Transverse colon (tissue), 4 donors: ENCODE measurements at regions not wholly inside any gene's neighbourhood (a gene's known extent, or its start where the extent isn't known, plus 50 kb on each side); places are given as distances from the start of the nearest gene placed in this dataset.

ENCODE experiments used
- DNase-seq: peaks from one replicate; pipeline ENCODE4 v3.0.0-alpha.2; 2019
- H3K27ac ChIP-seq, 4 donors: fragments of 200-600 bp; sonication (generic); 2 replicates each; pipeline ENCODE4 v1.5.1; 2016 to 2018; ENCODE audit warnings: inconsistent platforms in 4 of 4
- H3K27me3 ChIP-seq: fragments of 200-600 bp; sonication (generic); 2 replicates; pipeline ENCODE4 v1.5.1; 2017; ENCODE audit warnings: inconsistent platforms
- H3K36me3 ChIP-seq, 4 donors: fragments of 200-600 bp; sonication (generic); 2 replicates each; pipeline ENCODE4 v1.5.1; 2017 to 2019; ENCODE audit warnings: inconsistent platforms in 4 of 4
- H3K4me1 ChIP-seq, 4 donors: fragments of 200-600 bp; sonication (generic); 2 replicates each; pipeline ENCODE4 v1.5.1; 2017 to 2020; ENCODE audit warnings: inconsistent platforms in 4 of 4
- H3K4me3 ChIP-seq, 4 donors: fragments of 200-600 bp; sonication (generic); 1 replicate in 1 of 4; 2 replicates in 3 of 4; pipeline versions ENCODE4 v1.5.1 to v1.6.1; 2017 to 2019; ENCODE audit warnings: inconsistent platforms in 4 of 4
- H3K9me3 ChIP-seq, 2 donors: fragments of 200-600 bp; sonication (generic); 2 replicates each; pipeline ENCODE4 v1.5.1; 2017 to 2019; ENCODE audit warnings: inconsistent platforms in 2 of 2
- EP300 ChIP-seq: sonication (generic); formaldehyde crosslinking; IDR thresholded peaks from one replicate; pipeline ENCODE4 v1.6.1; 2017; ENCODE audit warnings: antibody characterized with exemption, low read depth
- POLR2A ChIP-seq: fragments of 450-650 bp; IDR thresholded peaks from one replicate; pipeline ENCODE4 v1.6.1; 2016; ENCODE audit warnings: antibody characterized with exemption, mild to moderate bottlenecking, moderate library complexity
- POLR2AphosphoS5 ChIP-seq, 3 donors: sonication (generic); formaldehyde crosslinking; IDR thresholded peaks; one replicate each; pipeline ENCODE4 v1.6.1; 2016; ENCODE audit warnings: antibody characterized with exemption in 3 of 3
- WGBS, 2 donors: methylation state at CpG; one replicate each; pipeline ENCODE4 v1.1.5; 2018; ENCODE audit warnings: low coverage in 1 of 2; 5-methylcytosine and 5-hydroxymethylcytosine counted together
- in situ Hi-C, 4 donors: fragments of 200-750 bp; cut with MboI; loops; one replicate each; pipeline versions ENCODE4 v1.15.0 to v1.15.1; 2017; ENCODE audit warnings: low sequenced_read_pairs in 3 of 4, low pct_ligation_motif_present in 1 of 4, low pct_unique_long_range_greater_than_20kb in 1 of 4
- intact Hi-C: fragments of 100-400 bp; cut with DNase I; formaldehyde crosslinking; loops from one replicate; pipeline ENCODE4 v1.15.1; 2023; ENCODE audit warnings: low total_unique reads
- TF ChIP-seq, protein P1 (sequence below), 5 experiments: fragments of 200-600 bp in 3 of 5; fragments of 450-650 bp in 2 of 5; sonication (generic) in 3 of 5; IDR thresholded peaks; 1 replicate in 2 of 5; 2 replicates in 3 of 5; pipeline ENCODE4 v1.5.1; 2016 to 2017; ENCODE audit warnings: antibody characterized with exemption in 5 of 5, inconsistent platforms in 3 of 5, mild to moderate bottlenecking in 2 of 5, moderate library complexity in 1 of 5

DNA sequence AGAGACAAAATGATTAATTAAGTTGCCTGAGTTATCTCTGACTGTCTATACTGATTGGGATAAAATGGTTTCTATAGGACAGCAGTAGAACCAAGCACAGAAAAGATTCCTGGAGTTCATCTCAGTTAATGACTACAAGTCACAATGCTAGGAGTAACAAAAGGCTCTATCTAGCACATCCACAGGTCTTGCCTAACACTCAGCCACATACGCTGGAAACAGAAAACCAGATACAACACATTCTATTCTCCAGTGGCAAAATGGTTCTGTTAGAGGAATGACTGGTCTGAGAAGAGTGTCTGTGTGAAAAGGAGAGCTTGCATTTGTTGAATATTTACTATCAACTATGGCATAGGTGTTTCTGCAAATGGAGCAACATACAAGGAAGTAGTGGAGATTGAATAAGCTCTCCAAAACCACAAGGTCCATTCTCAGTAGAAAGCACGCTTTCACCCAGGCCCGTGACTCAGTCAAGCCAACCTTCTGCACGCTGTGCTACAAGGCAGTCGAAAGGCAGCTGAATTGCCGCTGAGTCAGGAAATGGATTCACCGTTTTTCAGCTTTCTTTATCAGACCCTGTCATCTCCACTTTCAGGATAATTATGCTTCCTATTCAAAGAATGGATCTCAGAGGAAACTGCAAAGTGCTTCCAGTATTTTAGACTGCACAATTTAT is 761.5 kb downstream of the EFNB2 start:
- in situ Hi-C loops (no loop called here), intact Hi-C loops (no loop called here)
- H3K9me3 ChIP-seq, result no peaks in the 10 kb centered on the region
- no peaks in the 10 kb centered on the region for H3K27me3 ChIP-seq
- H3K4me1 ChIP-seq, result no peaks in the 10 kb centered on the region
- DNase-seq, result no peak
- H3K27ac ChIP-seq, result no peak overlapping the region
- no peaks in the 10 kb centered on the region for H3K36me3 ChIP-seq
- TF ChIP-seq POLR2AphosphoS5 (IDR thresholded peaks at IDR 0.05) (no peak), EP300 (no peak), POLR2A (no peak)
- TF ChIP-seq, protein P1, sequence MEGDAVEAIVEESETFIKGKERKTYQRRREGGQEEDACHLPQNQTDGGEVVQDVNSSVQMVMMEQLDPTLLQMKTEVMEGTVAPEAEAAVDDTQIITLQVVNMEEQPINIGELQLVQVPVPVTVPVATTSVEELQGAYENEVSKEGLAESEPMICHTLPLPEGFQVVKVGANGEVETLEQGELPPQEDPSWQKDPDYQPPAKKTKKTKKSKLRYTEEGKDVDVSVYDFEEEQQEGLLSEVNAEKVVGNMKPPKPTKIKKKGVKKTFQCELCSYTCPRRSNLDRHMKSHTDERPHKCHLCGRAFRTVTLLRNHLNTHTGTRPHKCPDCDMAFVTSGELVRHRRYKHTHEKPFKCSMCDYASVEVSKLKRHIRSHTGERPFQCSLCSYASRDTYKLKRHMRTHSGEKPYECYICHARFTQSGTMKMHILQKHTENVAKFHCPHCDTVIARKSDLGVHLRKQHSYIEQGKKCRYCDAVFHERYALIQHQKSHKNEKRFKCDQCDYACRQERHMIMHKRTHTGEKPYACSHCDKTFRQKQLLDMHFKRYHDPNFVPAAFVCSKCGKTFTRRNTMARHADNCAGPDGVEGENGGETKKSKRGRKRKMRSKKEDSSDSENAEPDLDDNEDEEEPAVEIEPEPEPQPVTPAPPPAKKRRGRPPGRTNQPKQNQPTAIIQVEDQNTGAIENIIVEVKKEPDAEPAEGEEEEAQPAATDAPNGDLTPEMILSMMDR (IDR thresholded peaks at IDR 0.05), result no peak
- no peak overlapping the region for H3K4me3 ChIP-seq
- 67 to 71% methylated on average over 7 of the region's 7 CpGs for WGBS, 2 donors

DNA sequence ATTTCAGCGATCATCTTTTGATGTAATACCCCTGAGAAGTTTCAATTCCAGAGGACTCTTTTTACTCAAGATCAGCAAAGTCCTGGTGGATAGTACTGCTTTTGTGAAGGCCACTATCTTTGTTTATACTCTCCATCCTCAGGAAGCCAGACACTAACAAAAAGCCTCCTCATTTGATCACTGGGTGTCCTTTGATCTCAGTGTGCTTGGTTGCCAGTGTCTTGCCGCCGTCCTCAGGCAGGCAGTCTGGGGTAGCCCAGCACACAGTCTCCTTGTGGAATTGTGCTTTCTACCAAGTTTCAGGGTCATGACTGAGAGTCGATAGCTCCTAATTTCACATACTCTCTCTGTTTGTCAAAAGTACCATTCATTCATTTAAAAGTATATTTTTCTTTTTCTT is 762.2 kb downstream of the EFNB2 start:
- WGBS, 2 donors, result 63 to 82% methylated on average over 4 of the region's 4 CpGs
- DNase-seq, result no peak
- intact Hi-C loops (no loop called here), in situ Hi-C loops (no loop called here)
- Histone ChIP-seq H3K4me3 (no peak overlapping the region), H3K27me3 (no peaks in the 10 kb centered on the region), H3K9me3 (no peaks in the 10 kb centered on the region), H3K27ac (no peak overlapping the region), H3K4me1 (no peaks in the 10 kb centered on the region), H3K36me3 (no peaks in the 10 kb centered on the region)
- TF ChIP-seq POLR2AphosphoS5 (IDR thresholded peaks at IDR 0.05), result no peak

DNA sequence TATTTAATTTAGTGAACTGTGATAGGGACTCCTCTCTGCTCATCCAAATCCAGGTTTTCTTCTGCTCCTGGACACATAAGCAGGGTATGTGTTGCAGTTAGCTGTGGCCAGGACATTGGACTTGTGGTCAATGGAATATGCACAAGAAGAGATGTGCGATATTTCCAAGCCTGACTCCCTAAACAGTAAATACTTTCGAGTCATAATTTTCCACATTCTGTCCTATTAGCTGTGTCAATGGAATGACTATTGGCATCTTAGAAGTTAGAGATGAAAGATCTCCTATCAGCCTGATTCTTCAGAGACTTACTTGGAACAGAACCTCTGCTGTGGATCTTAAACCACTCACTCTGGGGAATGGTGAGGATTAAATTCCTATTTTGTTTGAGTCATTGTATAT is 771.0 kb downstream of the EFNB2 start:
- Histone ChIP-seq H3K4me3 (no peak overlapping the region), H3K4me1 (no peaks in the 10 kb centered on the region), H3K27ac (no peak overlapping the region), H3K36me3 (no peaks in the 10 kb centered on the region), H3K27me3 (no peaks in the 10 kb centered on the region), H3K9me3 (no peaks in the 10 kb centered on the region)
- WGBS, 2 donors, result 75 to 81% methylated on average over 2 of the region's 2 CpGs
- in situ Hi-C loops, result no loop called here
- TF ChIP-seq, protein P1 (IDR thresholded peaks at IDR 0.05), result no peak
- TF ChIP-seq POLR2AphosphoS5 (IDR thresholded peaks at IDR 0.05) (no peak), POLR2A (no peak), EP300 (no peak)
- no peak for DNase-seq
- intact Hi-C loops, result no loop called here

DNA sequence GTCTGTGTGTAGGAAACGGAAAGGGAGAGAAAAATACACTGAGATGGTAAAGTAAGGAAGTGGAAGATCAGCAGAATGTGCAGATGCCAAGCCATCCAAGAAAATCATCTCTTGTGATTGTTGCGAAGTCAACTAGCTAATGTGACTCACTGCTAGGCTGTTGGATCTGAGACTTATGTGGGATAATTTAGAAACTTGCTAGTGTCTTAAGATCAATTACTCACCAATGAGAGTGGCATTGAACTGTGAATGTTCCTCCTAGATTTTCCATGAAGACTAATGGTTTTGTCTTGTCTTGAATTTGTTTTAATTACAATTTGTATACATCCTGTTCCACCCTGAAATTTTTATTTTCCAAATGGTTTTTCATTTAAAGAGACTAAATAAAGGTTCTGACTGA is 771.6 kb downstream of the EFNB2 start:
- in situ Hi-C loops (no loop called here), intact Hi-C loops (no loop called here)
- Histone ChIP-seq H3K4me1 (no peaks in the 10 kb centered on the region), H3K27ac (no peak overlapping the region), H3K9me3 (no peaks in the 10 kb centered on the region), H3K36me3 (no peaks in the 10 kb centered on the region), H3K4me3 (no peak overlapping the region), H3K27me3 (no peaks in the 10 kb centered on the region)
- TF ChIP-seq, protein P1 (IDR thresholded peaks at IDR 0.05), result no peak
- no peak for TF ChIP-seq POLR2AphosphoS5 (IDR thresholded peaks at IDR 0.05)
- TF ChIP-seq POLR2A, result no peak
- no peak for TF ChIP-seq EP300
- WGBS, 2 donors, result 92% methylated on average over 2 of the region's 2 CpGs
- no peak for DNase-seq

DNA sequence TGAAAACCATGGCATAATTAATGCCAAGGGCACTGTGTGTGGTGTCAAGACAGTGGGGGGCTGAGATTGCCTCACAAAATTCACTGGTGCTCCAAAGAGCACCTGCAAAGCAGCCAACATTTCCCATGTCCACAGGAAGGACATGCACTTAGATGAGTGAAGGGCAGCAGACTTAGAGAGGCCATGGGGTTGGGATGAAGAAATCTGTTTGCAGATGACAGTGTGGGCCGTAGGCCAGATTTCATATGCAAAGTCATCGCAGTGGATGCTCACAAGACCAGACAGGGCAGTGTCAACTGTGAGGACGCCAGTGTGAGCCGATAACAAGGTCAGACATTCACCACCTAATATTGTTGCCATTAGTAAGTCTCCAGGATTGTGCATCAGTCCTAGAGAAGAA is 773.4 kb downstream of the EFNB2 start:
- TF ChIP-seq POLR2A, result no peak
- H3K27ac ChIP-seq, result no peak overlapping the region
- H3K36me3 ChIP-seq, result no peaks in the 10 kb centered on the region
- no peaks in the 10 kb centered on the region for H3K27me3 ChIP-seq
- no peaks in the 10 kb centered on the region for H3K9me3 ChIP-seq
- no peak for DNase-seq
- in situ Hi-C loops (no loop called here), intact Hi-C loops (no loop called here)
- no peak overlapping the region for H3K4me3 ChIP-seq
- WGBS, 2 donors, result 88 to 100% methylated on average over 4 of the region's 4 CpGs
- no peaks in the 10 kb centered on the region for H3K4me1 ChIP-seq
